Cardiac septum (tissue), 1 donor: ENCODE measurements at regions not wholly inside any gene's neighbourhood (a gene's known extent, or its start where the extent isn't known, plus 50 kb on each side); places are given as distances from the start of the nearest gene placed in this dataset.
"Not testable (repeated sequence)": the region's sequence is repeated elsewhere in the genome, so short reads cannot be mapped to it uniquely, and the experiment has no call there.

Experiments used
- DNase-seq: peaks from one replicate; pipeline ENCODE4 v3.0.0-alpha.2; 2020; ENCODE audit warnings: low spot score
- intact Hi-C: fragments of 100-400 bp; cut with DNase I; formaldehyde crosslinking; loops from one replicate; pipeline ENCODE4 v1.14.0; 2022
- donor health status: DM: no; HTN: no; CAD: no.

DNA sequence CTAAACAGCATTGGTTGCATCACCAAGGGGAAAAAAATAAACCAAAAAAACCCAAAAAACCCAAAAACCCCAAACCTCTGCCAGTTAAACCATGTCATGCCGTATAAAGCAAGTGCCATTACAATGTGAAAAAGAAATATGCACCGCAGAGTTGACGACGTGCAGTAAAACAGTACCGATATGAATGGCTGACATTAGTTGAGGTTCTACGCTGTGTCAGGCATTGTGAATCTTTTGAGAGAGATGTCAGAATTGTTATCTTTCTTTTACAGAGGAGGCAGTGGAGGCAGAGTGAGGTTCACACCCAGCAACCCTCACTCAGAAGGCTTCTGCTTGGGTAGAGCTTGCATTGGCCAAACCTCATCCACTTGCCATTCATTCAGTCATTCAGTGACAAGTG is 306.5 kb upstream of the PLGLB2 start:
- intact Hi-C loops, DNase-seq: not testable (repeated sequence)

DNA sequence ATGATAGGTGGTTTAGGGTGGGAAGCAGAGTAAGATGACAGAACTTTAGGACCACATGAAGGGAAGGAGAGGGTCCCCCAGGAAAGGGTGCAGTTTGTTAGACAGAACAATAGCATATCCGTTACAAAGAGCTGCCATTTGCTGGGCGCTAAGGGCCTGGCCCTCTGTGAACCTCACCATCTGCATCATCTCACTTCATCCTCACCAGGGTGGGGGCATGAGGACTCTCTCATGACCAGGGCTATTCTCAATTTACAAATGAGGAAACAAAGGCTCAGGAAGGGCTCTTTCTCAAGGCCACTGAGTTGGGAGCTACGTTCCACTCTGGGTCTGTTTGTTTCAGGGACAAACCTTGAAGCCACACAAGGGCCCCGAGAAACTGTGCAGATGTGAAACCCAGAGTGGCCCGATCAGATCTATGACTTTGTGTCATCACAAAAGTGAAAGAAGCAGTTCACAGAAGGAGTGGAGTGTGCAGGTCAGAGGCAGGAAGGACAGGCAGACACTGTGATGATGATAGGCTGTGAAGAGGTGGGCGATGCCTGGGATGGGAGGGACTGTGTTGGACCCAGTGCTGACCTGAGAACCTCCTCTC is 304.8 kb upstream of the PLGLB2 start:
- intact Hi-C loops, DNase-seq: not testable (repeated sequence)

DNA sequence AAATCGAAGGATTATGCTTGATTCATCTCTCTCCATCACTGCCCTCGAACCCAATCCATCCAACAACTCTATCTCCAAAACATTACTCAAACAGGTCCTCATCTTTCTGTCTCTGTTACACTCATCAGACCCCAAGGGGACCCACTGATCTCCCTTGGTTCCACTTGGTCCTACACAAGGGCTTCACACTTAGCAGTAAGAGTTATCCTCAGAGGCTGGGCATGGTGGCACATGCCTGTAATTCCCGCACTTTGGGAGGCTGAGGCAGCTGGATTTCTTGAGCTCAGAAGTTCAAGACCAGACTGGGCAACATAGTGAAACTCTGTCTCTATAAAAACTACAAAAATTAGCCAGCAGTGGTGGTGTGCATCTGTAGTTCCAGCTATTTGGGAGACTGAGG is 302.9 kb upstream of the PLGLB2 start:
- intact Hi-C loops, DNase-seq: not testable (repeated sequence)

DNA sequence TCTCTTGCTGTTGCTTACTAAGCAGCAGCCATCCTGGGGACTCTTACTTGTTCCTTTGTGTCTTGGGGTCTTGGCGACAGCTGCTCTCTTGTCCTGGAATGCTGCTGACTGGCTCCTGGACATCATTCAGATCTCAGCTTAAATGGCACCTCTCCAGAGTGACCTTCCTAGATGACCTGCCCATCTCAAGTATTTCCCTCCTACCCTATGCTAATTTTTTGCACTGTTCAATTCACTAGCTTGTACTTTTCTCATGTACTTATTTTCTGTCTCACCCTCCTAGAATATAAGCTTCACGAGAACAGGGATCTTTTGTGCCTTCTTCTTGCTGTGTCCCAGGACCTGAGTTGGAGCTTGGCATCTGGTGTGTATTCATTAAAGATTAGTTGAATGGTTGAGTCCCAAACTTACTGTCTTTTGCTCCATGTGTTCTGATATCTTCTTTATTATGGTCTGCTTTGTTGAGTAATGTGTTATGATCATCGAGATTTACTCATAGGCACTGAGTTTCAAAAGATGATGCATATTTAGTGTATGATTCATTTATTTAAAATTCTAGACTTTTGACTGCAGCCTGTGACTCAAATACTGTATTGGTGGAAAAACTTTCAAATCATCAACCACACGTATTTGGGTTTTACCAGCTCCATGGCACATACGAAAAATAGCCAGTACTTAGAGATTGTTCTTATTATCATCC is 302.1 kb upstream of the PLGLB2 start:
- DNase-seq, intact Hi-C loops: not testable (repeated sequence)

DNA sequence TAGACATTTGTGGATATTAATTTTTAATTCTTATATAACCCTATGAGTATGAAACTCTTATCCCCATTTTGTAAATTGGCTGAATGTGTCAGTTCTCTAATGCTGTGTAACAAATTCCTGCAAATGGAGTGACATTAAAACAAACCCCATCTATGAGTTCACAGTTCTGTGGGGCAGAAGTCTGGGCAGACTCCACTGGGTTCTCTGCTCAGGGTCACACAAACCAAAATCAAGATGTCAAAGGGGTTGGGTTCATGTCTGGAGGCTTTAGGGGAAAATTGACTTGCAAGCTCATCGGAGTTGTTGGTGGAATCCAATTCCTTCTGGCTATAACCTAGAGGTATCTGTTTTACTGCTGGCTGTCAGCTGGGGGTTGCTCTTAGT is 301.6 kb upstream of the PLGLB2 start:
- DNase-seq, intact Hi-C loops: not testable (repeated sequence)

DNA sequence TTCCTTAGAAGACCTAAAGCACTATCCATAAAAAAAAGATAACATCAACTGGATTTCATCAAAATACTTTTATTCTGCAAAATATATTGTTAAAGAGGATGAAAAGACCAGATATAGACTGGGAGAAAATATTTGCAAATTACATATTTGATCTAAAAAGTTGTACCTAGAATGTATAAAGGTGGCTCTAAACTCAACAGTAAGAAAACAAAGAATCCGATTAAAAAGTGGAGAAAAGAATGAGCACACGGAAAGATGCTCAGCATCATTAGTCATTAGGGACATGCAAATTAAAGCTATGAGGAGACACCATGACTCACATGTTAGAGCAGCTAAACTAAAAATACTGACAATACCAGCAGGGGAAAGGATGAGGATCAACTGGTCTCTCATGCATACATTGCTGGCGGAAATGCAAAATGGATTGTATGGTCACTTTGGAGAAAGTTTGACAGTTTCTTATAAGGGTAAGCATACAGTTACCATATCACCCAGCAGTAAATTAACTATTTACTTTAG is 298.4 kb upstream of the PLGLB2 start:
- DNase-seq, intact Hi-C loops: not testable (repeated sequence)

DNA sequence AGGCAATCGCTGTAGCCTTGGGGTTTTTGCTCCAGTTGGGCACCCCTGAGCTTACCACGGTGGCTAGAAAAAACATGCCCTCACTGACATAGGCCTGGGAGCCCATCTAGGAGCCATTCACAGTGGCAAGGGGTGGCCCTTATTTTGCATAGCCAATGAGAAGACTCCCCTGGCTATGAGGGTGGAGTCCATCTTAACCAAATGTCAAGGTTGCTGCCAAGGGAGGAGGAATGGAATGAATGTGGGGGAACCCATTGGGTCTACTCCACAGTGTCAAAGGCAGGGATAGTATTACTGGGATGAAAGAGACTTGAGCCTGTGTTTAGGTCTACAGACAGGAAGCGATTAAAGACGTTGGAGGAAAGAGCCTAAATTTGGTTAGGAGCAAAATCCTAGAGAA is 295.7 kb upstream of the PLGLB2 start:
- DNase-seq, intact Hi-C loops: not testable (repeated sequence)

DNA sequence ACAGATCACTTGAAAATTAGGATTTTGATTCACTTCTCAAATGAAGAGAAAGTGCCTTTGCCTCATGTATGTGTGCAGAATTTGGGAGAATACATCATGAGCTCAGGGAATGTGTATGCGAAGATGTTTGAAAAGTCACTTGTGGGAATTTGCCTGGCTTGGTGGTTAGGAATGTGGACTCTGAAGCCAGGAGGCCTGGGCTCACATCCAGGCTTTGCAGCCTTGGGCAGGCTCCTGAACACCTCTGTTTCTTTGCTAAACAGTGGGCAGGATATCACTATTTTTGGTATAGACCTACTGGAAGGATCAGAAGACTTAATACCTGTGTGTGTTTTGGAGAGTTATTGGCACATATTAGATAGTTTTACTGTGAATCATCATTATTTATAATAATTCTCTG is 295.0 kb upstream of the PLGLB2 start:
- intact Hi-C loops, DNase-seq: not testable (repeated sequence)

DNA sequence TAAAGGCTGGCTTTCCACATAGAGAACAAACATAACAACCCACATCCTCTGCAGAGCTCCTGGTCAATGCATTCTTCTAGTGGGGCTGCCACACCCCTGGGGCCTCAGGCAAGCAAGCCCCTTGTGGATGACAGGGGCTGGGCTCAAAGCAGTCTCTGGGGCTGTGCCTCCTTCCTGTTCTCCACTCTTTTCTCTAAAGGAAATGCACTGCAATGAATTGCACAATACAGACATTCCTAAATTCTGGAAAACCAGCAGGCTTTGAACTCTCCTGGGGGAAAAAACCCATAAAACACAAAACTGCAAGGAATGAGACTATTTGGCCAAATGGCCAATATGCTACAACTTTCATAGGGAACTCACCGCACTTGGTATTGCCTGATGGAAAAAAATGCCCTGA is 293.9 kb upstream of the PLGLB2 start:
- DNase-seq, intact Hi-C loops: not testable (repeated sequence)

DNA sequence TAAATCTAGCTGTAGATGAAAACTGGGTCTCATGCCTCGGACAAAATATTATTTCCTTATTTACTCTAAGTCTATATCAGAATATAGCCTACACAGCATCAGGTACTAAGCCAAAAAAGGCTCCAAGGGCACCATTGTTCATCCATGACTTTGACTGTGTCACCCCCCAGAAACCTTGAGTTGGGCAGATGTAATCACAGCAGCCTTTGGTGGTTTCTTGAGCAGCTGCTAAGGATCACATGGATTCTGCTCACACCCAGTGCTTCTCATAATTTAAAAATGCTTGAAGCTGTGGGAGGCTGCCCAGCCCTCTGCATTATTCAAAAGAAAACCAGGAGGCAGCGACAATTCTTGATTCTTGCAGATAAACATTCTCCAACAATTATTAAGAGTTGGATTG is 293.5 kb upstream of the PLGLB2 start:
- intact Hi-C loops, DNase-seq: not testable (repeated sequence)

DNA sequence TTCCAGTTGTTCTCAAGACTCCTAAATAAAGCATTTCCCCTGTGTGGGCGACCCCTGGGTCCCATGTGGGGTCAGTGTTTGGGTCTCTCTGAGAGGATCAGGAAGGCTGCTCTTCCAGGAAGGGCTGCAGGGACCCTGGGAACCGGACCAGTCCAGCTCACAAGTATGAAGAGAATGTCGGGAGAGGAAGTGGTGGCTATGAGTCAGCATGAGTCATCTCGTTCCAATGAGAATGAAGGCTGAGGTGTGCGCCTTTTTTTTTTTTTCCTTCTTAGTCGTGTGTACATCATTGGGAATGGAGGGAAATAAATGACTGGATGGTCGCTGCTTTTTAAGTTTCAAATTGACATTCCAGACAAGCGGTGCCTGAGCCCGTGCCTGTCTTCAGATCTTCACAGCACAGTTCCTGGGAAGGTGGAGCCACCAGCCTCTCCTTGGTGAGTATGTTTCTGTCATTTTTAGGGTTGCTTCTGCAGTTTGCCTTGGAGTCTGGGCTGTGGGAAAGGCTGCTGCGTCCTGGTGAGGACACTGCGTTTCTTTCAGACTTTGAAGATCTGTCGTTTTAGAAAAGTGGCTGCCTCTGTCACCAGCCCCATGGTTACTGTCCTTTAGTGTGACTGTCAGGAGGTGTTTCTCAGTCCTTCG is 292.6 kb upstream of the PLGLB2 start:
- intact Hi-C loops, DNase-seq: not testable (repeated sequence)

DNA sequence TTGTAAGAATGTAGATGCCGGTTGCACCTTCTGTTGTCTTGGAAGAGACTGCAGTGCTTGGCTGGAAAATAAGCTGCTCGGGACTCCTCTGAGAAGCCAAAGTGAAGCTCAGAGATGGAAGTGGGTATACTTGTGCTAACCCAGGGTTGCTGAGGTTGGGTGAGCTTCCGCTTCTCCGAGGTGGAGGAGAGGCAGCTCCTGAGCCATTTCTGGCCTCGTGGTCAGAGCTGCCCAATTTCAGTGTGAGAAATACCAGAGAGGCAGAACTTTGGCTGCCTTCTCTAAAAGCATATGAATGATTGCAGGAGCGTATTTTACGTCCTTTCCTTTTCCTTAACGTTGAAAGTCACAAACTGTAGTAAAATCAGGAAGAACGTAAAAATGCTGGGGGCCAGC is 292.0 kb upstream of the PLGLB2 start:
- intact Hi-C loops, DNase-seq: not testable (repeated sequence)

DNA sequence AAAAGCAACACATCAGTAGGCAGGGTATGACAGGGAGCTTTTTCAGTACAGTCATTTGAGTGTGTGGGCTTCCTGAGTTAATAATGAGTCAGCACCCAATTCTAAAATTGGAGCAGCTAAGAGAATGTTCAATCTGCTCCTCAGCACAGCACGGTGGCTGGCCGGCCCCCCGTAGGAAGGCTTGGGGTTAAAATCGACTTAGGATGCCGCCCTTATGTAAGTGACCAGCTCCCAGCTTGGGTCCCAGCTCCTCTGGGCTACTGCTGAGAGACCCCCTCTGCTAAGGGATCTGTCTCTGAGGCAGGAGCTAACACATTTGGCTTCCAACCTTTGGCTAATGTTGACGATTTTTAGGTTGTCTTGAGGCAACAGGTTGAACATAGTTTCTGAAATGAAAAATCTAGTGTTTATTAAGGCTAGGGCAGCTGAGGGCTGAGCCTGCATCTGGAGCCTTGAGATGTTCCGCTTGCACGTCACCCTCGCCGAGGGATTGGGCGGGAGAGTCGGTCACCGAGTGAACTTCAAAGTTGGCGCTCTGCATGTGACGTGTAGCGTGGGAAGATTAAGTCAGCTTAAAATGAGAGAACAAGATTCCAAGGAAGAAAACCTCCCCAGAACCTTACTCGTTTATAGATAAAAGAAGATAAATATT is 291.3 kb upstream of the PLGLB2 start:
- intact Hi-C loops, DNase-seq: not testable (repeated sequence)

DNA sequence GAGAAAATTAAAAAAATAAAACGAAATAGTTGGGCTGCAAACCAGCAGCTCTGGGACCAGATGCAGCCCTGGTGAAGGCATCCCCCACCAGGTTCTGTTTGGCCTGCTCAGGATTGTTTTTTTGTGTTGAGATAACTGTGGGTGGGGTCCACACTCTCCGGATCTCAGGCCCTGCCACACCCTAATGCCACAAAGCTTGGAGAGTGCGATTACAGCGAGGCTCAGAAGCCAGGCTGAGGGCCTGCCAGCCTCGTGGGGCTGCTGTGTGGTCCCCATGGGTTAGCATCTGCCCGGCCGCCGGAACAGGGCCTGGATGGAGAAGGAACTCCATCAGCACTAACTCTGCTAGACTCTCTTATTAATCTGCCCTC is 290.8 kb upstream of the PLGLB2 start:
- intact Hi-C loops, DNase-seq: not testable (repeated sequence)

DNA sequence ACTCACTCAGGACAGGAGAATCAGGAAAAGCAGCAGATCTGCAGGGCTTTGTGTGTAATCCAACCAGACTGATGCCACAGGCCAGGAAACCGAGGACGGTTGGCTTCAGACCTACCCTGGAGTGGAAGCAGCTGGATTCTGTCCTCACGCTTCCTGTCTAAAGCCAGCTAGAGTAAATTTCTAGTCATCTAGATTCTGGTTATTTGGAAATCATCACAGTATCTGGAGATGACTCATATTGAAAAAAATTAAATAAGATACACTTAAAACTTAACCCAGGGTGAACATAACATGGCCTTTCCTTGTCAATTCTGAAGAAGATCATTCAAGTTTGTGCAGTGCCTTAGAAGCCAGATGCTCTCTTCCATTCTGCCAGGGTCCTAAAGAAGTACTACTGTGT is 288.9 kb upstream of the PLGLB2 start:
- intact Hi-C loops, DNase-seq: not testable (repeated sequence)

DNA sequence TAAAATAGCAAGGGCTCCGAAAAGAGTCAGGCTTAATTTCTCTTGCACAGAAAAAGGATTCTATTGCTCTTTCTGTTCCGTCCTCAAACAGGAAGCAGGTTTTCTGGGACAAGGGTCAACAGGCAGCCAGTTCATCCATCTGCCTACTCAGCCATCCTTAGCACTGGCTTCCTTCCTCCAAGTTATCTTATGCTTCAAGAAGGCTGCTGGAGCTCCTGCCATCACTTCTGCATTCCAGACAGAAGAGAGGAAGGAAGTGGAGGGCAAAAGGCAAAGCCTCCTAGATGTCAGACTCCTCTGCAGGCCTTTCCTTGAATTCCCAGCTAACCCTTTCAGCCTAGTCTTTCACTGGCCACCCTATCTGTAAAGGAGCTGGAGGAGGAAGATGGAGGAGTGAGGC is 287.8 kb upstream of the PLGLB2 start:
- DNase-seq, intact Hi-C loops: not testable (repeated sequence)

DNA sequence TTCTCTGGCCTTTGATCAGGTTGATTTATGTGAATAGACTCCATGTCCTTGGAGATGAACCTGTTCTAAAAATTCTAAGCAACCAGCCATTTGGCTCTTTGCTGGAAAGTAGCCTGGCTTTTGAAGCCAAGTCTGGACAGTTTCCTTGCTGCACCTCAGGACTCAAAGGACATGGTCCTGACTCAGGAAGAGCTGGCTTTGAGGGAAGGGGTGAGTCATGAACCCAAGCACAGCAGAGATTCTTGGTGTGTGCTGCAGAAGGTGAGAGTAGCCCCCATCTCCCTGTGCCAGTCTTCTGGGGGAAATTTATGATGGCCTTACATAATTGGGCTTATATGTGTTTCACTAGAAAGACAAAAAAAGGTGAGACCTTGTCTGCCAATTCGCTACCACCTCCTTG is 287.2 kb upstream of the PLGLB2 start:
- DNase-seq, intact Hi-C loops: not testable (repeated sequence)

DNA sequence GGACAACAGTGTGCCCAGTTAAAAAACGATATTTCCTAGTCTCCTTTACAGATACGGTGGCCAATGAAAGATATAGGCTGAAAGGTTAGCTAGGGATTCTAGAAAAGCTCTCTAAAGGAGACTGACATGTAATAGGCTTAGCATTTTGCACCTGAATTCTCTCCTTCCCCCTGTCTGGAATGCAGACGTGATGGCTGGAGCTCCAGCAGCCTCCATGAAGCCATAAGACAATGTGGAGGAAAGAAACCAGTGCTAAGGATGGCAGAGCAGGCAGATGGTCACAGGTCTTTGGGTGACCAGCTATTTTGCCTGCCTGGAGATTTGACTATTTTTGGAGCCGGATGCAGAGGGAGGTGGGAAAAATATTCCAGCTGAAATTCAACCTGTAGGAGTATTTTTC is 286.2 kb upstream of the PLGLB2 start:
- DNase-seq, intact Hi-C loops: not testable (repeated sequence)

DNA sequence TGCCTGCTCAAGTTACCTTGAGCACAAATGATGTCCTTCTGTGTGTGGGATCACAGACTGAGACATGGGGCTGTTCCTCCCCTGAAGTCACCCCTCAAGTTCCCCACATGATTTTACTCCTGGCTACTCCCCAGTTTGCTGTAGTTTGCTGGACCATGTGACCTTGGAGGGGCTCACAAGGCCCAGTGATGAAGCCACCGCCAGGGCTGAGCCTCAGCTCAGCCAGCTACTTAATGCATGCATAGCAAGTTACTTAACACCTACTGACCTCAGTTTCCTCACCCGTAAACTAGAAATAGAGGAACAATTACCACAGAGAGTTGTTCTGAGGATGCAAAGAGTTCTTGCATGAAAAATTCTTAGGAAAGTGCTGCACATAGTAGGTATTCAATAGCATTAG is 283.7 kb upstream of the PLGLB2 start:
- intact Hi-C loops, DNase-seq: not testable (repeated sequence)

DNA sequence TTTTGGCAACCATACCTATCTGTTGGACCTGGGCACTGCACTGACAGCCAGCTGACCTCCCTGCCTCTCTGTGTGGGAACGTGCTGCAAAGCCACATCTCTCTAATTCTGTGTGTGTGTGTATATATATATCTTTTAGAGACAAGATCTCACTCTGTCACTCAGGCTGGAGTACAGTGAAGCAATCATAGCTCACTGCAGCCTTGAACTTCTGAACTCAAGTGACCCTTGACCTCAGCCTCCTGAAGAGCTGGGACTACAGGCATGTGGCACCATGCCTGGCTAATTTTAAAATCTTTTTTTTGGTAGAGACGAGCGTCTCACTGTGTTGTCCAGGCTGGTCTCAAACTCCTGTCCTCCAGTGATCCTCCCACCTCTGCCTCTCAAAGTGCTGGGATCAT is 282.2 kb upstream of the PLGLB2 start:
- intact Hi-C loops = not testable (repeated sequence)

More for the DNA sequence above, 282.2 kb upstream of the PLGLB2 start:
- not testable (repeated sequence) for DNase-seq
